ENCODE measurements at regions not wholly inside any gene's neighbourhood (a gene's known extent, or its start where the extent isn't known, plus 50 kb on each side); places are given as distances from the start of the nearest gene placed in this dataset.

DNA sequence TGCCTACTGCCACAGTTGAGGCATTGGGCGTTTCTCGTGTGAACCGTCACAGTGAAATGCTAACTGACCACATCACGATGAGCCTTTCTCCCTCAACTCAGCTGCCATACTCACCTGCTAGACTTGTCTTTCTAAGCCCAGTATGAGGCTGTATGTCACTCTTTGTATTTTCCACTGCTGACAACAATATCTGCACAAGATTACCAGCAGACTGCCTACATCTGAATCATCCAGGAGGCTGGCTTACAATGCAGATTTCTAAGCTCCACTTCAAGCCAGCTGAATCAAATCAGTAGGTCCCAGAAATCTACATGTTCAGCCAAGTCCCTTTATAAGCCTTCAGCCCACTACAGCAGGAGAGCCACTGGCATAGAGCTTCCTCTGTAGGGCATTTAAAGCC lies 355.0 kb upstream of the DUSP10 start:
- Histone ChIP-seq H3K4me3 (replicated peaks in 1 of 2; ENCODE audit: low read depth in 1 of 2, low read length in 2 of 2) (no peak overlapping the region), H3K36me3 (ENCODE audit: control insufficient read depth in 1 of 2, insufficient read depth in 2 of 2, low read length in 2 of 2) (no peaks in the 10 kb centered on the region), H3K4me1 (ENCODE audit: control insufficient read depth in 1 of 2, insufficient read depth in 2 of 2, low read length in 2 of 2) (peaks cover 0 to 3% of the 10 kb centered on the region in 2 experiments; a peak in 1 of 4 replicates), H4K20me1 (ENCODE audit: insufficient read depth) (no peaks in the 10 kb centered on the region), H3K9me2 (ENCODE audit: insufficient read depth) (no peaks in the 10 kb centered on the region), H2AFZ (ENCODE audit: low read depth, low read length, poor library complexity, severe bottlenecking) (no peak overlapping the region), H3K79me2 (ENCODE audit: insufficient read depth, low read length) (no peaks in the 10 kb centered on the region), H3K9ac (ENCODE audit: low read length) (no peak overlapping the region), H3K27me3 (ENCODE audit: insufficient read depth, low read length) (no peaks in the 10 kb centered on the region), H3K27ac (ENCODE audit: low read depth, low read length) (no peak overlapping the region), H3K4me2 (ENCODE audit: low read length) (no peak overlapping the region), H3K9me3 (ENCODE audit: control insufficient read depth in 1 of 2, insufficient read depth in 1 of 2, low read depth in 1 of 2, low read length in 2 of 2) (no peaks in the 10 kb centered on the region)
- BruUV-seq (replicated peaks), result no TSS peak
- TF ChIP-seq EZH2 (IDR thresholded peaks at IDR 0.05) (no peak), RAD21 (IDR thresholded peaks at IDR 0.05; ENCODE audit: low read depth) (no peak), FOSL1 (IDR thresholded peaks at IDR 0.05; ENCODE audit: low read depth) (no peak), YY1 (IDR thresholded peaks at IDR 0.05; ENCODE audit: extremely low read depth, insufficient replicate concordance, low read depth, low read length) (no peak), ZNF274 (IDR thresholded peaks at IDR 0.05; ENCODE audit: low read depth, low read length) (no peak), CBX3 (IDR thresholded peaks at IDR 0.05; ENCODE audit: low read depth) (no peak), SRF (IDR thresholded peaks at IDR 0.05; ENCODE audit: low read depth) (no peak), ELF1 (IDR thresholded peaks at IDR 0.05; ENCODE audit: borderline replicate concordance, low read depth) (no peak), CEBPB (IDR thresholded peaks at IDR 0.05; ENCODE audit: low read depth) (no peak), ZFX (IDR thresholded peaks at IDR 0.05) (no peak), TCF7L2 (IDR thresholded peaks at IDR 0.05; ENCODE audit: borderline replicate concordance, extremely low read depth, insufficient read depth, insufficient read length) (no peak), EZH2phosphoT487 (IDR thresholded peaks at IDR 0.05; ENCODE audit: borderline replicate concordance) (no peak), EGR1 (IDR thresholded peaks at IDR 0.05; ENCODE audit: low read depth) (no peak), JUND (IDR thresholded peaks at IDR 0.05) (no peak), MAX (IDR thresholded peaks at IDR 0.05) (no peak), REST (IDR thresholded peaks at IDR 0.05; ENCODE audit: low read depth) (no peak), POLR2A (IDR thresholded peaks at IDR 0.05; ENCODE audit: borderline replicate concordance, extremely low read depth, insufficient read depth, insufficient read length) (no peak)
- TF ChIP-seq, protein P1, sequence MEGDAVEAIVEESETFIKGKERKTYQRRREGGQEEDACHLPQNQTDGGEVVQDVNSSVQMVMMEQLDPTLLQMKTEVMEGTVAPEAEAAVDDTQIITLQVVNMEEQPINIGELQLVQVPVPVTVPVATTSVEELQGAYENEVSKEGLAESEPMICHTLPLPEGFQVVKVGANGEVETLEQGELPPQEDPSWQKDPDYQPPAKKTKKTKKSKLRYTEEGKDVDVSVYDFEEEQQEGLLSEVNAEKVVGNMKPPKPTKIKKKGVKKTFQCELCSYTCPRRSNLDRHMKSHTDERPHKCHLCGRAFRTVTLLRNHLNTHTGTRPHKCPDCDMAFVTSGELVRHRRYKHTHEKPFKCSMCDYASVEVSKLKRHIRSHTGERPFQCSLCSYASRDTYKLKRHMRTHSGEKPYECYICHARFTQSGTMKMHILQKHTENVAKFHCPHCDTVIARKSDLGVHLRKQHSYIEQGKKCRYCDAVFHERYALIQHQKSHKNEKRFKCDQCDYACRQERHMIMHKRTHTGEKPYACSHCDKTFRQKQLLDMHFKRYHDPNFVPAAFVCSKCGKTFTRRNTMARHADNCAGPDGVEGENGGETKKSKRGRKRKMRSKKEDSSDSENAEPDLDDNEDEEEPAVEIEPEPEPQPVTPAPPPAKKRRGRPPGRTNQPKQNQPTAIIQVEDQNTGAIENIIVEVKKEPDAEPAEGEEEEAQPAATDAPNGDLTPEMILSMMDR (IDR thresholded peaks at IDR 0.05 in 2 of 3, conservative IDR thresholded peaks at IDR 0.05 in 1 of 3; ENCODE audit: borderline replicate concordance in 1 of 3, insufficient read depth in 1 of 3, low read depth in 2 of 3, low read length in 2 of 3), result no peak
- TF ChIP-seq, protein P2, sequence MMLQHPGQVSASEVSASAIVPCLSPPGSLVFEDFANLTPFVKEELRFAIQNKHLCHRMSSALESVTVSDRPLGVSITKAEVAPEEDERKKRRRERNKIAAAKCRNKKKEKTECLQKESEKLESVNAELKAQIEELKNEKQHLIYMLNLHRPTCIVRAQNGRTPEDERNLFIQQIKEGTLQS (IDR thresholded peaks at IDR 0.05), result no peak
- TF ChIP-seq, protein P3, sequence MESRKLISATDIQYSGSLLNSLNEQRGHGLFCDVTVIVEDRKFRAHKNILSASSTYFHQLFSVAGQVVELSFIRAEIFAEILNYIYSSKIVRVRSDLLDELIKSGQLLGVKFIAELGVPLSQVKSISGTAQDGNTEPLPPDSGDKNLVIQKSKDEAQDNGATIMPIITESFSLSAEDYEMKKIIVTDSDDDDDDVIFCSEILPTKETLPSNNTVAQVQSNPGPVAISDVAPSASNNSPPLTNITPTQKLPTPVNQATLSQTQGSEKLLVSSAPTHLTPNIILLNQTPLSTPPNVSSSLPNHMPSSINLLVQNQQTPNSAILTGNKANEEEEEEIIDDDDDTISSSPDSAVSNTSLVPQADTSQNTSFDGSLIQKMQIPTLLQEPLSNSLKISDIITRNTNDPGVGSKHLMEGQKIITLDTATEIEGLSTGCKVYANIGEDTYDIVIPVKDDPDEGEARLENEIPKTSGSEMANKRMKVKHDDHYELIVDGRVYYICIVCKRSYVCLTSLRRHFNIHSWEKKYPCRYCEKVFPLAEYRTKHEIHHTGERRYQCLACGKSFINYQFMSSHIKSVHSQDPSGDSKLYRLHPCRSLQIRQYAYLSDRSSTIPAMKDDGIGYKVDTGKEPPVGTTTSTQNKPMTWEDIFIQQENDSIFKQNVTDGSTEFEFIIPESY (IDR thresholded peaks at IDR 0.05; ENCODE audit: extremely low read depth, insufficient replicate concordance, low read length), result no peak
- ChIA-PET CTCF (interaction anchor here (1.1 to 2.1 kb wide), 4 partner anchors 9 to 619 kb away, joined by 3 to 18 read pairs (median 10); no protein-coding TSS in a partner anchor), RAD21 (ENCODE audit: low non-redundant PET in 1 of 2, low total read pairs in 2 of 2, uncharacterized antibody in 2 of 2, unreplicated experiment in 2 of 2) (no interaction called here), POLR2A (no interaction called here)
- DNase-seq (ENCODE audit: low read depth, low spot score), result no peak
- intact Hi-C loops (cut with micrococcal nuclease), result loop anchor here (1.0 kb wide), 1 partner anchor 358 kb away; no protein-coding TSS in a partner anchor
- ATAC-seq, result no peak

All from HCT116 (cell line).